LNCaP clone FGC (cell line): ENCODE measurements at regions not wholly inside any gene's neighbourhood (a gene's known extent, or its start where the extent isn't known, plus 50 kb on each side); places are given as distances from the start of the nearest gene placed in this dataset.
"Not testable (repeated sequence)": the region's sequence is repeated elsewhere in the genome, so short reads cannot be mapped to it uniquely, and the experiment has no call there.

Experiments
- DNase-seq: peaks from one replicate; pipeline ENCODE4 v3.0.0-alpha.2; 2011; ENCODE audit warnings: low read depth
- H3K4me3 ChIP-seq: 2 replicates; pipeline ENCODE4 v1.5.1; 2011; ENCODE audit warnings: mild to moderate bottlenecking, low read depth, low read length, control low read depth
- CTCF ChIP-seq: IDR thresholded peaks from 2 replicates; pipeline ENCODE4 v1.5.1; 2012; ENCODE audit warnings: mild to moderate bottlenecking; ENCODE audit not compliant: control insufficient read depth, insufficient read depth; ENCODE audit errors: extremely low read depth

GRCh38 chr16:7246578-7246977 is 86.1 kb upstream of the RBFOX1 start:
- no peak for TF ChIP-seq CTCF
- no peak for DNase-seq
- no peak overlapping the region for H3K4me3 ChIP-seq

- DNase-seq, result no peak
- H3K4me3 ChIP-seq, result no peak overlapping the region
- no peak for TF ChIP-seq CTCF
Observed at GRCh38 chr16:7239547-7239946, 93.1 kb upstream of the RBFOX1 start.

GRCh38 chr16:7236824-7237410 is 95.7 kb upstream of the RBFOX1 start:
- no peak overlapping the region for H3K4me3 ChIP-seq

GRCh38 chr16:7233975-7234374 is 98.7 kb upstream of the RBFOX1 start:
- no peak for TF ChIP-seq CTCF
- no peak for DNase-seq
- no peak overlapping the region for H3K4me3 ChIP-seq

More at GRCh38 chr16:7236824-7237410, 95.7 kb upstream of the RBFOX1 start:
- TF ChIP-seq CTCF, result no peak
- no peak for DNase-seq

GRCh38 chr16:7231762-7232161 is 100.9 kb upstream of the RBFOX1 start:
- no peak for DNase-seq
- no peak for TF ChIP-seq CTCF

GRCh38 chr16:7229433-7230218 is 103.0 kb upstream of the RBFOX1 start:
- H3K4me3 ChIP-seq, result not testable (repeated sequence)

More at GRCh38 chr16:7231762-7232161, 100.9 kb upstream of the RBFOX1 start:
- no peak overlapping the region for H3K4me3 ChIP-seq

GRCh38 chr16:7227229-7227721 is 105.4 kb upstream of the RBFOX1 start:
- DNase-seq, result no peak
- no peak for TF ChIP-seq CTCF
- no peak overlapping the region for H3K4me3 ChIP-seq

More at GRCh38 chr16:7229433-7230218, 103.0 kb upstream of the RBFOX1 start:
- DNase-seq, result not testable (repeated sequence)
